Fibroblast of lung (primary cell): ENCODE measurements at regions not wholly inside any gene's neighbourhood (a gene's known extent, or its start where the extent isn't known, plus 50 kb on each side); places are given as distances from the start of the nearest gene placed in this dataset.
A peak's percentile ranks its signal among the peaks of the same experiment; 100 is the strongest.

Experiments
- DNase-seq, 2 donors: peaks; one replicate each; pipeline versions ENCODE4 v3.0.0 to v3.0.0-alpha.2; 2010; ENCODE audit warnings: low read depth in 2 of 2
- H2AFZ ChIP-seq: 2 replicates; pipeline ENCODE4 v1.5.1; 2012; ENCODE audit warnings: low read length, control low read depth, inconsistent platforms
- H3K27ac ChIP-seq: 2 replicates; pipeline ENCODE4 v1.5.1; 2011; ENCODE audit warnings: low read length, control low read depth; ENCODE audit not compliant: insufficient read depth
- H3K27me3 ChIP-seq: 2 replicates; pipeline ENCODE4 v1.5.1; 2011; ENCODE audit warnings: mild to moderate bottlenecking, low read length; ENCODE audit not compliant: control insufficient read depth, insufficient read depth
- H3K36me3 ChIP-seq: 2 replicates; pipeline ENCODE4 v1.5.1; 2011; ENCODE audit warnings: low read length; ENCODE audit not compliant: control insufficient read depth, insufficient read depth
- H3K4me1 ChIP-seq: 2 replicates; pipeline ENCODE4 v1.5.1; 2011; ENCODE audit warnings: low read length; ENCODE audit not compliant: control insufficient read depth, insufficient read depth; ENCODE audit errors: extremely low read depth
- H3K4me2 ChIP-seq: 2 replicates; pipeline ENCODE4 v1.5.1; 2011; ENCODE audit warnings: low read length, control low read depth; ENCODE audit not compliant: insufficient read depth; ENCODE audit errors: extremely low read depth
- H3K4me3 ChIP-seq, 4 experiments: fragments of 200-600 bp in 1 of 4; sonication (generic) in 1 of 4; replicated peaks in 1 of 4; 2 replicates each; pipeline ENCODE4 v1.5.1; 2011 to 2016; ENCODE audit warnings: low read length in 4 of 4, low read depth in 3 of 4, mild to moderate bottlenecking in 3 of 4, control low read depth in 2 of 4, inconsistent platforms in 1 of 4, mixed read lengths in 1 of 4; ENCODE audit not compliant: insufficient read depth in 1 of 4; ENCODE audit errors: control extremely low read depth in 1 of 4
- H3K79me2 ChIP-seq: 2 replicates; pipeline ENCODE4 v1.5.1; 2012; ENCODE audit warnings: mild to moderate bottlenecking, low read length, inconsistent platforms; ENCODE audit not compliant: control insufficient read depth, insufficient read depth
- H3K9ac ChIP-seq: 2 replicates; pipeline ENCODE4 v1.5.1; 2011; ENCODE audit warnings: mild to moderate bottlenecking, low read length, control low read depth; ENCODE audit not compliant: insufficient read depth
- H3K9me3 ChIP-seq: 2 replicates; pipeline ENCODE4 v1.5.1; 2012; ENCODE audit warnings: low read depth, low read length; ENCODE audit not compliant: control insufficient read depth, insufficient read depth
- H4K20me1 ChIP-seq: 2 replicates; pipeline ENCODE4 v1.5.1; 2011; ENCODE audit warnings: low read length; ENCODE audit not compliant: control insufficient read depth, insufficient read depth; ENCODE audit errors: extremely low read depth
- CTCF ChIP-seq, 2 donors: IDR thresholded peaks in 1 of 2; conservative IDR thresholded peaks in 1 of 2; 1 replicate in 1 of 2; 2 replicates in 1 of 2; pipeline ENCODE4 v1.5.1; 2011 to 2012; ENCODE audit warnings: low read length in 2 of 2, control low read depth in 1 of 2, inconsistent platforms in 1 of 2, low read depth in 1 of 2, mild to moderate bottlenecking in 1 of 2
- EZH2 ChIP-seq: IDR thresholded peaks from 2 replicates; pipeline ENCODE4 v1.5.1; 2012; ENCODE audit warnings: low read length, control low read depth, mild to moderate bottlenecking; ENCODE audit errors: missing control alignments

- Histone ChIP-seq H3K79me2 (no peaks in the 10 kb centered on the region), H3K4me1 (no peaks in the 10 kb centered on the region), H4K20me1 (no peaks in the 10 kb centered on the region), H3K27me3 (peaks cover 9% of the 10 kb centered on the region), H2AFZ (no peak overlapping the region), H3K9me3 (no peaks in the 10 kb centered on the region), H3K9ac (no peak overlapping the region), H3K27ac (no peak overlapping the region), H3K4me2 (no peak overlapping the region), H3K36me3 (no peaks in the 10 kb centered on the region), H3K4me3 (no peak overlapping the region)
- TF ChIP-seq EZH2 (no peak), CTCF (conservative IDR thresholded peaks at IDR 0.05 in 1 of 2, IDR thresholded peaks at IDR 0.05 in 1 of 2; ENCODE audit: low read depth in 1 of 2, low read length in 2 of 2) (no peak)
- DNase-seq = no peak
These were observed 93.6 kb downstream of the TNFAIP2 start for GRCh38 chr14:103216857-103217256.

- Histone ChIP-seq H3K4me2 (no peak overlapping the region), H3K9ac (no peak overlapping the region), H3K79me2 (no peaks in the 10 kb centered on the region), H4K20me1 (no peaks in the 10 kb centered on the region), H3K4me3 (no peak overlapping the region), H2AFZ (no peak overlapping the region), H3K27me3 (peaks cover 11% of the 10 kb centered on the region), H3K36me3 (no peaks in the 10 kb centered on the region), H3K9me3 (no peaks in the 10 kb centered on the region), H3K4me1 (no peaks in the 10 kb centered on the region), H3K27ac (no peak overlapping the region)
- TF ChIP-seq CTCF (conservative IDR thresholded peaks at IDR 0.05 in 1 of 2, IDR thresholded peaks at IDR 0.05 in 1 of 2; ENCODE audit: low read depth in 1 of 2, low read length in 2 of 2) (no peak), EZH2 (no peak)
- no peak for DNase-seq
These were observed 94.3 kb downstream of the TNFAIP2 start for GRCh38 chr14:103217538-103217937.

- no peak for TF ChIP-seq CTCF (conservative IDR thresholded peaks at IDR 0.05 in 1 of 2, IDR thresholded peaks at IDR 0.05 in 1 of 2; ENCODE audit: low read depth in 1 of 2, low read length in 2 of 2)
- Histone ChIP-seq H3K4me3 (peak overlapping the region in 1 of 4 experiments; percentile 38), H3K4me1 (no peaks in the 10 kb centered on the region), H3K9me3 (no peaks in the 10 kb centered on the region), H3K4me2 (peak overlapping the region; percentile 49), H3K27ac (no peak overlapping the region), H3K79me2 (no peaks in the 10 kb centered on the region), H3K36me3 (no peaks in the 10 kb centered on the region), H2AFZ (peak overlapping the region; percentile 30), H3K9ac (no peak overlapping the region), H4K20me1 (no peaks in the 10 kb centered on the region), H3K27me3 (peaks cover 17% of the 10 kb centered on the region)
- DNase-seq = no peak
These were observed 97.1 kb downstream of the TNFAIP2 start for GRCh38 chr14:103220134-103220981.
